ENCODE measurements at regions not wholly inside any gene's neighbourhood (a gene's known extent, or its start where the extent isn't known, plus 50 kb on each side); places are given as distances from the start of the nearest gene placed in this dataset. TPM values are rescaled to one million over a fixed set of nuclear protein-coding genes. Genes with fewer than 3 reads are reported as not detected.
"Not testable (repeated sequence)": the region's sequence is repeated elsewhere in the genome, so short reads cannot be mapped to it uniquely, and the experiment has no call there.

DNA sequence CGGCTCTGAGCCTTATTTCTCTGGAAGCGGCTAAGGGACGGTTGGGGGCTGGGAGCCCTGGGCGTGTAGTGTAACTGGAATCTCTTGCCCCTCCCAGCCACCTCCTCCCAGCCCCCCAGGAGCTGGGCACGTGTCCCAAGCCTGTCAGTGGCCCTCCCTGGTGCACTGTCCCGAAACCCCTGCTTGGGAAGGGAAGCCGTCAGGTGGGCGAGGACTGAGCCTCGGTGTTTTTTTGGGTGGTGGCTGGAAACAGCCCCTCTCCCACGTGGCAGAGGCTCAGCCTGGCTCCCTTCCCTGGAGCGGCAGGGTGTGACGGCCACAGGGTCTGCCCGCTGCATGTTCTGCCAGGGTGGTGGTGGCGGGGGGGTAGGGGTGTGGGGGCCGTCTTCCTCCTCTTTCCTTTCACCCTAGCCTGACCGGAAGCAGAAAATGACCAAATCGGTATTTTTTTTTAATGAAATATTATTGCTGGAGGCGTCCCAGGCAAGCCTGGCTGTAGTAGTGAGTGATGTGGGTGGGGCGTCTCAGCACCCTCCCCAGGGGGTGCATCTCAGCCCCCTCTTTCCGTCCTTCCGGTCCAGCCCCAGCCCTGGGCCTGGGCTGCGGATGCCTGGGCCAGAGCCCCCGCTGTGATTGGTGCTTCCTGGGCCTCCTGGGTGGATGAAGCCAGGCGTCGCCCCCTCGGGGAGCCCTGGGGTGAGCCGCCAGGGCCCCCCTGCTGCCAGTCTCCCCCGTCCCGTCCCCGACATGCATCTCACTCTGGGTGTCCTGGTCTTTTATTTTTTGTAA, 58.8 kb upstream of the GOLGA8A start:
- DNase-seq (ENCODE audit: low read depth), result no peak
- TF ChIP-seq, protein P1, sequence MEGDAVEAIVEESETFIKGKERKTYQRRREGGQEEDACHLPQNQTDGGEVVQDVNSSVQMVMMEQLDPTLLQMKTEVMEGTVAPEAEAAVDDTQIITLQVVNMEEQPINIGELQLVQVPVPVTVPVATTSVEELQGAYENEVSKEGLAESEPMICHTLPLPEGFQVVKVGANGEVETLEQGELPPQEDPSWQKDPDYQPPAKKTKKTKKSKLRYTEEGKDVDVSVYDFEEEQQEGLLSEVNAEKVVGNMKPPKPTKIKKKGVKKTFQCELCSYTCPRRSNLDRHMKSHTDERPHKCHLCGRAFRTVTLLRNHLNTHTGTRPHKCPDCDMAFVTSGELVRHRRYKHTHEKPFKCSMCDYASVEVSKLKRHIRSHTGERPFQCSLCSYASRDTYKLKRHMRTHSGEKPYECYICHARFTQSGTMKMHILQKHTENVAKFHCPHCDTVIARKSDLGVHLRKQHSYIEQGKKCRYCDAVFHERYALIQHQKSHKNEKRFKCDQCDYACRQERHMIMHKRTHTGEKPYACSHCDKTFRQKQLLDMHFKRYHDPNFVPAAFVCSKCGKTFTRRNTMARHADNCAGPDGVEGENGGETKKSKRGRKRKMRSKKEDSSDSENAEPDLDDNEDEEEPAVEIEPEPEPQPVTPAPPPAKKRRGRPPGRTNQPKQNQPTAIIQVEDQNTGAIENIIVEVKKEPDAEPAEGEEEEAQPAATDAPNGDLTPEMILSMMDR (IDR thresholded peaks at IDR 0.05; ENCODE audit: insufficient read depth, low read length), result no peak
- no peak overlapping the region for H3K4me3 ChIP-seq (ENCODE audit: low read depth, low read length)

DNA sequence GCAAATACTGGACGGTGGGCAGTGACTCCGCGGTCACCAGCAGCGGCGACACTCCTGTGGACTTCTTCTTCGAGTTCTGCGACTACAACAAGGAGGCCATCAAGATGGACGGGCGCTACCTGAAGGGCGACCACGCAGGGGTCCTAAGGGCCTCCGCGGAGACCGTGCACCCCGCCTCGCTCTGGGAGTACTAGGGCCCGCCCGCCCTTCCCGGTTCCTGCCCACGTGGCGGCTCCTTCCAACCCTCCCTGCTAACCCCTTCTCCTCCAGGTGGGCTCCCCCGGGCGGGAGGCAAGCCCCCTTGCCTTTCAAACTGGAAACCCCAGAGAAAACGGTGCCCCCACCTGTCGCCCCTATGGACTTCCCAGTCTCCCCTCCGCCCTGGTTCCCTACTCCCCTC, 58.1 kb upstream of the GOLGA8A start:
- DNase-seq (ENCODE audit: low read depth), result not testable (repeated sequence)

GRCh38 chr15:34494084-34494399, 56.4 kb upstream of the GOLGA8A start:
- no peak for DNase-seq (ENCODE audit: low read depth)
- H3K4me3 ChIP-seq (ENCODE audit: low read depth, low read length), result no peak overlapping the region
- TF ChIP-seq, protein P1 (IDR thresholded peaks at IDR 0.05; ENCODE audit: insufficient read depth, low read length), result no peak

More for the DNA sequence above, 58.1 kb upstream of the GOLGA8A start:
- H3K4me3 ChIP-seq (ENCODE audit: low read depth, low read length), result not testable (repeated sequence)

GRCh38 chr15:34493001-34493400, 55.4 kb upstream of the GOLGA8A start:
- no peak for DNase-seq (ENCODE audit: low read depth)
- TF ChIP-seq, protein P1 (IDR thresholded peaks at IDR 0.05; ENCODE audit: insufficient read depth, low read length), result no peak

DNA sequence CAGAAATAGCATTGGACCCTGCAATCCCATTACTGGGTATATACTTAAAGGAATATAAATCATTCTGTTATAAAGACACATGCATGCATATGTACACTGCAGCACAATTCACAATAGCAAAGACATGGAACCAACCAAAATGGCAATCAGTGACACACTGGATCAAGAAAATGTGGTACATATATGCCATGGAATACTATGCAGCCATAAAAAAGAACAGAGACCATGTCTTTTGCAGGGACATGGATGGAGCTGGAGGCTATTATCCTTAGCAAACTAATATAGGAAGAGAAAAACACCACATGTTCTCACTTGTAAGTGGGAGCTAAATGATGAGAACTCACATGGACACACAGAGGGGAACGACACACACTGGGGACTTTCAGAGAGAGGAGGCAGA, 53.9 kb upstream of the GOLGA8A start:
- not testable (repeated sequence) for DNase-seq (ENCODE audit: low read depth)

More at GRCh38 chr15:34493001-34493400, 55.4 kb upstream of the GOLGA8A start:
- H3K4me3 ChIP-seq (ENCODE audit: low read depth, low read length), result no peak overlapping the region

DNA sequence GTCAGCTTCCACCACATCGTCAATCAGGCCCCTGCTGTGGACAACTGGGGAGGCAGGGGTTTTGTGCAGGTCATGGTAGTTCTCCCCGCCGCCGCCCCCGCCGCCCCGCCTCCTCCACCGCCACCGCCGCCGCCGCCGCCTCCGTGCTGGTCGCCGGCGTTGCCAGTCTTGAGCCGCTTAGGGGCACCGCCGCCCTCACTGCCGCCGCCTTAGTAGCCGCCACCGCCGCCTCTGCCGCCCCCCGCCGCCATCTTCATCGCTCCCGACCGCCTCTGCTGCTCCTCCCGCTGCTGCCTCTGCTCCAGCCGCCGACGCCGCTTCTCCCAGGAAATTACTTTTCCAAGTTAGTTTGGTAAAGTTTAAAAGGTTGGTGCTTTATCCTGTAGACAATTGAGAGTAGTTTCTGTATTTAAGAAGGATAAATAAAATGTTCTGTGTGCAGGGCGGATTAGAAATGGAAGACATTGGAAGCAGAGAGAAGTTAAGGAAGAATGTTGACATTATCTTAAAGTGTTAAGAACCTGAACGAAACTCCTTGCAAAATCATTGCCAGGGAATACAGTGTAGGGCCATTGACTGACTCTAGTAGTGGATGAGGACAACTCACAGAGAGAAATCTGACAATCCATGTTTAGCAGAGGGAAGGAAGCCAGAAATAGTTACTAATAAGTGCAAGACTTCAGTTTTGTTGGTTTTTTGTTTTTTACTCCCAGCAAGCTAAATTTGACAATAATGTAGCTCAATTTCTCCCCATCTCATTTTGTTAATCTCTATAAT, 53.0 kb upstream of the GOLGA8A start:
- H3K4me3 ChIP-seq (ENCODE audit: low read depth, low read length), result no peak overlapping the region
- DNase-seq (ENCODE audit: low read depth), result no peak
- TF ChIP-seq, protein P1 (IDR thresholded peaks at IDR 0.05; ENCODE audit: insufficient read depth, low read length), result no peak

More for the DNA sequence above, 53.9 kb upstream of the GOLGA8A start:
- not testable (repeated sequence) for H3K4me3 ChIP-seq (ENCODE audit: low read depth, low read length)

DNA sequence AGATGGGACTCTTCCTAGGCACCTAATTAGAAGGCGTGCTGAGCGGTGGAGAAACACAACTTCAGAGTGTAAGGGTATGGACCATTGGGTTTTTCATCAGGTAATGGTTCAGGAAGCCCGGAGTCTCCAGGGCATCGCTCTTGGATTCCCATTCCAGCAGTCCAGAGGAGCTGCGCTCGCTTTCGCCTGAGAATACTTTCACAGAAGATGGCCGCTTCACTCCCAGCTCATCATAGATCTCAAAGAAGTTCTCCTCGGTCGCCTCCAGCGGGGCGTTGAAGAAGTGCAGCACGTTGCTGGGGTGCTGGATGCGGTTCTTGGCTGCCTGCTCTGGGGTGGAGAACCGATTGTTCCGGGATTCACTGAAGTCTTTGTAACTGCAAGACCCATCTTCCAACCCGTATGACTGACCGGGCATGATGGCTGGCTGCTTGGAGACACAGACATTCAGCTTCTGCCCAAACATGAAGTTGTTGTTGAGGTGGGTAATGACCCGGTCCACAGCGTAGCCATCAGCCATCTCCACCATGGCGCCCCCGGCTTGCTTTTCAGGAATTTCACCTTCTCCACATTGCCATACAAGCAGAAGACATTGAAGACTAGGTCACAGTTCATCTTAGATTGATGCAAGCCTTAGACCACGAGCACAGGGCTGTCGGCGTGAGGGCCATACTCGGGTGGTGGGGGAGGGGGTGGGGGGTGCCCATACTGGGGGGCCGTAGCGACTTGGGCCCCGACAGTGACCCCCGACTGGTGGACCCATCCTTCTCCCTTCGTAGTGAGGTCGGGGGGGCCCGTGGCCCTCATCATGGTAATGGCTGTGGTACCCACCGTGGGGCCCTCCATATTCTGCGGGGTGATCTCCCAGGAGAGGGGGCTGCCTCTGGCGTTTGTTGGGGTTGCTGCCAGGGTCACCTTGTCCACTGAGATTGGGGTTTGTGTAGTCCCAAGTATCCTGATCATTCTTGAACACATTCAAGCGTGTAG, 51.7 kb upstream of the GOLGA8A start:
- not testable (repeated sequence) for DNase-seq (ENCODE audit: low read depth); H3K4me3 ChIP-seq (ENCODE audit: low read depth, low read length)

Small RNA genes in the stretch of these regions (small RNA-seq; reads per million reads assigned to genes)
- not detected for gene MIR1233-2
